Testis (tissue), 2 donors: ENCODE measurements at regions not wholly inside any gene's neighbourhood (a gene's known extent, or its start where the extent isn't known, plus 50 kb on each side); places are given as distances from the start of the nearest gene placed in this dataset.

Experiments used
- DNase-seq: peaks from one replicate; pipeline ENCODE4 v3.0.0-alpha.2; 2019
- H3K27ac ChIP-seq, 2 donors: fragments of 200-600 bp; sonication (generic); one replicate each; pipeline ENCODE4 v1.5.1; 2019
- H3K27me3 ChIP-seq: fragments of 200-600 bp; sonication (generic); one replicate; pipeline ENCODE4 v1.5.1; 2019
- H3K36me3 ChIP-seq: fragments of 200-600 bp; sonication (generic); one replicate; pipeline ENCODE4 v1.5.1; 2017; ENCODE audit warnings: low read depth; ENCODE audit errors: missing control alignments
- H3K4me1 ChIP-seq: fragments of 200-600 bp; sonication (generic); one replicate; pipeline ENCODE4 v1.5.1; 2019
- H3K4me3 ChIP-seq, 2 donors: fragments of 200-600 bp; sonication (generic); one replicate each; pipeline ENCODE4 v1.5.1; 2017 to 2019
- H3K9me3 ChIP-seq: fragments of 200-600 bp; sonication (generic); one replicate; pipeline ENCODE4 v1.5.1; 2017
- CTCF ChIP-seq, 3 experiments: fragments of 450-650 bp in 2 of 3; fragments of 200-600 bp in 1 of 3; sonication (generic) in 1 of 3; IDR thresholded peaks; one replicate each; pipeline ENCODE4 v1.5.1; 2016 to 2019; ENCODE audit warnings: antibody characterized with exemption in 3 of 3, mild to moderate bottlenecking in 2 of 3, moderate library complexity in 1 of 3
- POLR2A ChIP-seq: fragments of 450-650 bp; IDR thresholded peaks from one replicate; pipeline ENCODE4 v1.6.1; 2017; ENCODE audit warnings: antibody characterized with exemption, mild to moderate bottlenecking, moderate library complexity
- WGBS, 2 donors: methylation state at CpG; one replicate each; pipeline ENCODE4 v1.1.5; 2018; 5-methylcytosine and 5-hydroxymethylcytosine counted together
- intact Hi-C: fragments of 100-400 bp; cut with DNase I; formaldehyde crosslinking; loops from one replicate; pipeline ENCODE4 v1.15.1; 2023; ENCODE audit warnings: low total_unique reads

- 90 to 93% methylated on average over 2 of the region's 2 CpGs for WGBS, 2 donors
- intact Hi-C loops: no loop called here
- Histone ChIP-seq H3K4me3 (no peak overlapping the region), H3K9me3 (no peaks in the 10 kb centered on the region), H3K27me3 (no peaks in the 10 kb centered on the region), H3K27ac (no peak overlapping the region), H3K36me3 (no peaks in the 10 kb centered on the region), H3K4me1 (no peaks in the 10 kb centered on the region)
- TF ChIP-seq CTCF (IDR thresholded peaks at IDR 0.05) (no peak), POLR2A (no peak)
- no peak for DNase-seq
Observed at GRCh38 chr11:38491986-38492385, 1894.0 kb upstream of the RAG2 start.

- no peaks in the 10 kb centered on the region for H3K36me3 ChIP-seq
- H3K9me3 ChIP-seq: no peaks in the 10 kb centered on the region
- H3K4me1 ChIP-seq: no peaks in the 10 kb centered on the region
- H3K27ac ChIP-seq: no peak overlapping the region
- DNase-seq: peak; percentile 39
- intact Hi-C loops: no loop called here
- WGBS, 2 donors: 45 to 82% methylated on average over 2 to 10 of the region's 12 CpGs
- no peak for TF ChIP-seq CTCF (IDR thresholded peaks at IDR 0.05)
- TF ChIP-seq POLR2A: no peak
- no peak overlapping the region for H3K4me3 ChIP-seq
- H3K27me3 ChIP-seq: no peaks in the 10 kb centered on the region
Observed at GRCh38 chr11:38481391-38481790, 1883.4 kb upstream of the RAG2 start.

GRCh38 chr11:38476808-38477575, 1879.0 kb upstream of the RAG2 start:
- no peaks in the 10 kb centered on the region for H3K36me3 ChIP-seq
- no peak overlapping the region for H3K4me3 ChIP-seq
- DNase-seq: no peak
- H3K9me3 ChIP-seq: no peaks in the 10 kb centered on the region
- no peaks in the 10 kb centered on the region for H3K27me3 ChIP-seq
- intact Hi-C loops: no loop called here
- 61 to 94% methylated on average over 3 of the region's 3 CpGs for WGBS, 2 donors
- H3K4me1 ChIP-seq: no peaks in the 10 kb centered on the region
- no peak overlapping the region for H3K27ac ChIP-seq
- TF ChIP-seq CTCF (IDR thresholded peaks at IDR 0.05): no peak
- no peak for TF ChIP-seq POLR2A

GRCh38 chr11:38461751-38462150, 1863.7 kb upstream of the RAG2 start:
- no peaks in the 10 kb centered on the region for H3K36me3 ChIP-seq
- H3K9me3 ChIP-seq: no peaks in the 10 kb centered on the region
- WGBS, 2 donors: 72 to 85% methylated on average over 6 of the region's 6 CpGs
- intact Hi-C loops: no loop called here
- DNase-seq: no peak
- no peaks in the 10 kb centered on the region for H3K4me1 ChIP-seq
- no peak overlapping the region for H3K27ac ChIP-seq
- H3K4me3 ChIP-seq: no peak overlapping the region
- no peaks in the 10 kb centered on the region for H3K27me3 ChIP-seq
- TF ChIP-seq CTCF (IDR thresholded peaks at IDR 0.05): no peak

GRCh38 chr11:38460896-38461295, 1862.9 kb upstream of the RAG2 start:
- H3K36me3 ChIP-seq: no peaks in the 10 kb centered on the region
- H3K27me3 ChIP-seq: no peaks in the 10 kb centered on the region
- H3K4me3 ChIP-seq: no peak overlapping the region
- 15 to 21% methylated on average over 2 of the region's 2 CpGs for WGBS, 2 donors
- H3K27ac ChIP-seq: no peak overlapping the region
- intact Hi-C loops: no loop called here
- no peaks in the 10 kb centered on the region for H3K4me1 ChIP-seq
- no peak for DNase-seq
- no peaks in the 10 kb centered on the region for H3K9me3 ChIP-seq
- TF ChIP-seq POLR2A (no peak), CTCF (IDR thresholded peaks at IDR 0.05) (no peak)
